ENCODE measurements at regions not wholly inside any gene's neighbourhood (a gene's known extent, or its start where the extent isn't known, plus 50 kb on each side); places are given as distances from the start of the nearest gene placed in this dataset.
A peak's percentile ranks its signal among the peaks of the same experiment; 100 is the strongest.

DNA sequence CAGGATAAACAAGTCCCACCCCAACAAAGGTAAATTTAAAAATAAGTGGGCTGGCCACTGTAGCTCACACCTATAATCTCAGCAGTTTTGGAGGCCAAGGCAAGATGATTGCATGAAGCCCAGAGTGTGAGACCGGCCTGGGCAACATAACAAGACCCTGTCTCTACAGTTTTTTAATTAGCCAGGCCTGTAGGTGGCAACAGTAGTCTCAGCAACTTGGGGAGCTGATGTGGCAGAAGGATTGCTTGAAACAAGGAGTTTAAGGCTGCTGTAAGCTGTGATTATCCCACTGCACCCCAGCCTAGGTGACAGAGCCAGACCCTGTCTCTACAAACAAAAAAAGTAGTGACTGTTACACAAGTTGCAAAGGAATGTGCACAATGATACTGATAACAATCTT lies 74.6 kb upstream of the FAAH2 start:
- TF ChIP-seq POLR2AphosphoS5 (IDR thresholded peaks at IDR 0.05; ENCODE audit: low read depth, low read length) (no peak), HDAC6 (IDR thresholded peaks at IDR 0.05; ENCODE audit: low read depth, low read length) (no peak), KDM4A (IDR thresholded peaks at IDR 0.05; ENCODE audit: low read depth, low read length, severe bottlenecking) (no peak), FOSL1 (IDR thresholded peaks at IDR 0.05; ENCODE audit: insufficient read depth, low read depth, low read length) (no peak), YY1 (IDR thresholded peaks at IDR 0.05; ENCODE audit: low read depth, low read length) (no peak), RAD21 (IDR thresholded peaks at IDR 0.05 in 1 of 2, conservative IDR thresholded peaks at IDR 0.05 in 1 of 2; ENCODE audit: low read depth in 2 of 2, low read length in 2 of 2) (peak; percentile 18 to 43; a peak in 2 of 4 replicates), CBX5 (IDR thresholded peaks at IDR 0.05; ENCODE audit: low read depth, low read length) (no peak), SRF (IDR thresholded peaks at IDR 0.05; ENCODE audit: low read depth, low read length) (no peak)
- TF ChIP-seq, protein P1, sequence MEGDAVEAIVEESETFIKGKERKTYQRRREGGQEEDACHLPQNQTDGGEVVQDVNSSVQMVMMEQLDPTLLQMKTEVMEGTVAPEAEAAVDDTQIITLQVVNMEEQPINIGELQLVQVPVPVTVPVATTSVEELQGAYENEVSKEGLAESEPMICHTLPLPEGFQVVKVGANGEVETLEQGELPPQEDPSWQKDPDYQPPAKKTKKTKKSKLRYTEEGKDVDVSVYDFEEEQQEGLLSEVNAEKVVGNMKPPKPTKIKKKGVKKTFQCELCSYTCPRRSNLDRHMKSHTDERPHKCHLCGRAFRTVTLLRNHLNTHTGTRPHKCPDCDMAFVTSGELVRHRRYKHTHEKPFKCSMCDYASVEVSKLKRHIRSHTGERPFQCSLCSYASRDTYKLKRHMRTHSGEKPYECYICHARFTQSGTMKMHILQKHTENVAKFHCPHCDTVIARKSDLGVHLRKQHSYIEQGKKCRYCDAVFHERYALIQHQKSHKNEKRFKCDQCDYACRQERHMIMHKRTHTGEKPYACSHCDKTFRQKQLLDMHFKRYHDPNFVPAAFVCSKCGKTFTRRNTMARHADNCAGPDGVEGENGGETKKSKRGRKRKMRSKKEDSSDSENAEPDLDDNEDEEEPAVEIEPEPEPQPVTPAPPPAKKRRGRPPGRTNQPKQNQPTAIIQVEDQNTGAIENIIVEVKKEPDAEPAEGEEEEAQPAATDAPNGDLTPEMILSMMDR (IDR thresholded peaks at IDR 0.05; ENCODE audit: control extremely low read depth in 1 of 3, insufficient read depth in 1 of 3, low read depth in 1 of 3, low read length in 3 of 3) = peak in 2 of 3 experiments; percentile 19 to 27; a peak in 2 of 4 replicates
- no peaks in the 10 kb centered on the region for H3K36me3 ChIP-seq (ENCODE audit: control insufficient read depth in 2 of 4, insufficient read depth in 4 of 4, low read length in 3 of 4)
- ChIA-PET POLR2A (ENCODE audit: partially characterized antibody) (no interaction called here), CTCF (ENCODE audit: partially characterized antibody) (interaction anchor here (0.9 to 1.6 kb wide), 7 partner anchors 8 to 243 kb away, joined by 3 to 6 read pairs (median 3); no protein-coding TSS in a partner anchor)
- H2BK12ac ChIP-seq (ENCODE audit: low read depth, low read length) = no peak overlapping the region
- no peak overlapping the region for H3K56ac ChIP-seq (replicated peaks; ENCODE audit: insufficient read length, low read depth, low read length)
- H4K91ac ChIP-seq (replicated peaks; ENCODE audit: insufficient read length, low read length) = no peak overlapping the region
- DNase-seq (ENCODE audit: low read depth in 1 of 2, low spot score in 2 of 2) (no peak), FAIRE-seq (peak; percentile 93)
- no peak overlapping the region for H2BK120ac ChIP-seq (replicated peaks; ENCODE audit: low read depth, low read length)
- no peak overlapping the region for H2AK5ac ChIP-seq (ENCODE audit: low read depth, low read length)
- H3K9me3 ChIP-seq (ENCODE audit: insufficient read depth in 2 of 2, low read depth in 1 of 2, low read length in 1 of 2) = no peaks in the 10 kb centered on the region
- no peak overlapping the region for H2BK20ac ChIP-seq (ENCODE audit: low read length)
- H3K18ac ChIP-seq (ENCODE audit: extremely low read depth, low read length) = no peak overlapping the region
- H3K4me3 ChIP-seq (ENCODE audit: extremely low read depth in 1 of 4, insufficient read depth in 2 of 4, low read depth in 3 of 4, low read length in 4 of 4) = no peak overlapping the region
- 40% methylated on average over 1 of the region's 1 CpG; no CpG with 5 or more reads in 1 of the 2 experiments for WGBS, 2 experiments (ENCODE audit: extremely low coverage in 1 of 2, insufficient coverage in 1 of 2, insufficient read length in 1 of 2, insufficient replicate concordance in 2 of 2, low coverage in 1 of 2, low lambda C conversion rate in 2 of 2, missing lambda C conversion rate in 1 of 2)
- H3K27ac ChIP-seq (ENCODE audit: low read depth, low read length) = no peak overlapping the region
- no peak overlapping the region for H2BK5ac ChIP-seq (ENCODE audit: low read depth, low read length)
- no peak overlapping the region for H2BK15ac ChIP-seq (ENCODE audit: low read length)
- H3K27me3 ChIP-seq (replicated peaks in 1 of 4; ENCODE audit: control insufficient read depth in 3 of 4, extremely low read depth in 1 of 4, insufficient read depth in 3 of 4, low read length in 3 of 4) = no peaks in the 10 kb centered on the region
- H4K20me1 ChIP-seq (replicated peaks in 1 of 2; ENCODE audit: control insufficient read depth in 1 of 2, insufficient read depth in 2 of 2, low read length in 2 of 2) = no peaks in the 10 kb centered on the region
- H3K9ac ChIP-seq (replicated peaks in 1 of 4; ENCODE audit: extremely low read depth in 1 of 4, low read depth in 3 of 4, low read length in 3 of 4) = no peak overlapping the region
- H3K23ac ChIP-seq (ENCODE audit: insufficient read length) = no peak overlapping the region
- H3K4ac ChIP-seq (replicated peaks; ENCODE audit: insufficient read length, low read depth, low read length) = no peak overlapping the region
- H3K14ac ChIP-seq (ENCODE audit: insufficient read length) = no peak overlapping the region
- no peaks in the 10 kb centered on the region for H3K23me2 ChIP-seq (ENCODE audit: low read depth, low read length)
- no peak overlapping the region for H4K8ac ChIP-seq (ENCODE audit: extremely low read depth, insufficient read depth, low read length)
- H2AFZ ChIP-seq (ENCODE audit: low read length) = no peak overlapping the region
- no peaks in the 10 kb centered on the region for H3K79me2 ChIP-seq (ENCODE audit: control insufficient read depth in 1 of 2, insufficient read depth in 2 of 2, low read length in 2 of 2)
- no peaks in the 10 kb centered on the region for H3K4me1 ChIP-seq (replicated peaks in 1 of 4; ENCODE audit: control insufficient read depth in 3 of 4, insufficient read depth in 4 of 4, low read length in 3 of 4)
- H3K4me2 ChIP-seq (ENCODE audit: insufficient read depth in 1 of 2, low read depth in 2 of 2, low read length in 2 of 2) = no peak overlapping the region
- no peak overlapping the region for H4K5ac ChIP-seq (ENCODE audit: insufficient read length, low read depth, low read length)
- no peaks in the 10 kb centered on the region for H3K79me1 ChIP-seq (ENCODE audit: low read depth, low read length)
